HG03045 (cell line): ENCODE measurements at regions not wholly inside any gene's neighbourhood (a gene's known extent, or its start where the extent isn't known, plus 50 kb on each side); places are given as distances from the start of the nearest gene placed in this dataset.

Experiments
- ATAC-seq: cut with Tn5 transposase; IDR thresholded peaks from one replicate; pipeline ENCODE4 v1.9.1; 2021; ENCODE audit warnings: mild to moderate bottlenecking, moderate library complexity; ENCODE audit not compliant: unreplicated experiment

GRCh38 chr6:33924681-33925080 is 120.9 kb upstream of the MLN start:
- no peak for ATAC-seq

GRCh38 chr6:33923857-33924514 is 120.2 kb upstream of the MLN start:
- no peak for ATAC-seq

GRCh38 chr6:33921745-33922144 is 117.9 kb upstream of the MLN start:
- ATAC-seq, result no peak

- ATAC-seq, result no peak
Observed at GRCh38 chr6:33918175-33918695, 114.4 kb upstream of the MLN start.

GRCh38 chr6:33915134-33915533 is 111.3 kb upstream of the MLN start:
- no peak for ATAC-seq

GRCh38 chr6:33914645-33915044 is 110.8 kb upstream of the MLN start:
- ATAC-seq, result no peak

GRCh38 chr6:33912195-33912594 is 108.4 kb upstream of the MLN start:
- no peak for ATAC-seq

GRCh38 chr6:33911488-33911887 is 107.7 kb upstream of the MLN start:
- no peak for ATAC-seq

GRCh38 chr6:33910594-33910993 is 106.8 kb upstream of the MLN start:
- ATAC-seq, result no peak

GRCh38 chr6:33909737-33910136 is 105.9 kb upstream of the MLN start:
- ATAC-seq, result no peak

GRCh38 chr6:33908025-33908424 is 104.2 kb upstream of the MLN start:
- no peak for ATAC-seq

- ATAC-seq, result no peak
Observed at GRCh38 chr6:33907227-33907626, 103.4 kb upstream of the MLN start.

- no peak for ATAC-seq
Observed at GRCh38 chr6:33906439-33906838, 102.6 kb upstream of the MLN start.

GRCh38 chr6:33905071-33905609 is 101.3 kb upstream of the MLN start:
- ATAC-seq, result no peak

- no peak for ATAC-seq
Observed at GRCh38 chr6:33904747-33905065, 100.9 kb upstream of the MLN start.

- peak; percentile 65 for ATAC-seq
Observed at GRCh38 chr6:33904050-33904746, 100.4 kb upstream of the MLN start.

GRCh38 chr6:33903579-33903978 is 99.8 kb upstream of the MLN start:
- ATAC-seq, result no peak

- no peak for ATAC-seq
Observed at GRCh38 chr6:33902457-33902853, 98.7 kb upstream of the MLN start.

GRCh38 chr6:33901822-33902456 is 98.1 kb upstream of the MLN start:
- no peak for ATAC-seq

- ATAC-seq, result no peak
Observed at GRCh38 chr6:33898771-33899170, 95.0 kb upstream of the MLN start.

- no peak for ATAC-seq
Observed at GRCh38 chr6:33897189-33897780, 93.5 kb upstream of the MLN start.
